ENCODE measurements at regions not wholly inside any gene's neighbourhood (a gene's known extent, or its start where the extent isn't known, plus 50 kb on each side); places are given as distances from the start of the nearest gene placed in this dataset.

GRCh38 chr5:89721931-89722330, 687.6 kb downstream of the CETN3 start:
- no peaks in the 10 kb centered on the region for H4K20me1 ChIP-seq (ENCODE audit: insufficient read depth, low read length)
- H3K4me1 ChIP-seq (ENCODE audit: insufficient read depth, low read length, poor library complexity, severe bottlenecking) = no peaks in the 10 kb centered on the region
- intact Hi-C loops (cut with micrococcal nuclease; ENCODE audit: unreplicated experiment) = no loop called here
- POLR2A ChIA-PET = interaction anchor here (0.7 kb wide), 1 partner anchor 1900 kb away, joined by 3 read pairs; no protein-coding TSS in a partner anchor
- H3K36me3 ChIP-seq (ENCODE audit: insufficient read depth, low read length) = no peaks in the 10 kb centered on the region
- CTCF ChIA-PET (ENCODE audit: unreplicated experiment) = no interaction called here
- no peak overlapping the region for H3K4me3 ChIP-seq (ENCODE audit: low read depth, low read length, poor library complexity, severe bottlenecking)
- no TSS peak for BruUV-seq (replicated peaks)
- no peaks in the 10 kb centered on the region for H3K79me2 ChIP-seq (ENCODE audit: insufficient read depth, low read depth, low read length)
- no peaks in the 10 kb centered on the region for H3K9me3 ChIP-seq (ENCODE audit: low read length)
- H3K27ac ChIP-seq (ENCODE audit: low read depth, low read length, poor library complexity, severe bottlenecking) = no peak overlapping the region
- no peaks in the 10 kb centered on the region for H3K9me2 ChIP-seq (ENCODE audit: insufficient read depth, low read length)
- no peak for TF ChIP-seq EZH2phosphoT487 (IDR thresholded peaks at IDR 0.05; ENCODE audit: borderline replicate concordance, low read depth, low read length)
- TF ChIP-seq, protein P1, sequence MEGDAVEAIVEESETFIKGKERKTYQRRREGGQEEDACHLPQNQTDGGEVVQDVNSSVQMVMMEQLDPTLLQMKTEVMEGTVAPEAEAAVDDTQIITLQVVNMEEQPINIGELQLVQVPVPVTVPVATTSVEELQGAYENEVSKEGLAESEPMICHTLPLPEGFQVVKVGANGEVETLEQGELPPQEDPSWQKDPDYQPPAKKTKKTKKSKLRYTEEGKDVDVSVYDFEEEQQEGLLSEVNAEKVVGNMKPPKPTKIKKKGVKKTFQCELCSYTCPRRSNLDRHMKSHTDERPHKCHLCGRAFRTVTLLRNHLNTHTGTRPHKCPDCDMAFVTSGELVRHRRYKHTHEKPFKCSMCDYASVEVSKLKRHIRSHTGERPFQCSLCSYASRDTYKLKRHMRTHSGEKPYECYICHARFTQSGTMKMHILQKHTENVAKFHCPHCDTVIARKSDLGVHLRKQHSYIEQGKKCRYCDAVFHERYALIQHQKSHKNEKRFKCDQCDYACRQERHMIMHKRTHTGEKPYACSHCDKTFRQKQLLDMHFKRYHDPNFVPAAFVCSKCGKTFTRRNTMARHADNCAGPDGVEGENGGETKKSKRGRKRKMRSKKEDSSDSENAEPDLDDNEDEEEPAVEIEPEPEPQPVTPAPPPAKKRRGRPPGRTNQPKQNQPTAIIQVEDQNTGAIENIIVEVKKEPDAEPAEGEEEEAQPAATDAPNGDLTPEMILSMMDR (conservative IDR thresholded peaks at IDR 0.05; ENCODE audit: low read length) = no peak
- H2AFZ ChIP-seq (ENCODE audit: low read length) = no peak overlapping the region
- DNase-seq (ENCODE audit: low spot score) = no peak
- H3K4me2 ChIP-seq (ENCODE audit: low read length) = no peak overlapping the region

- Histone ChIP-seq H3K4me2 (ENCODE audit: low read length) (no peak overlapping the region), H3K27ac (ENCODE audit: low read depth, low read length, poor library complexity, severe bottlenecking) (no peak overlapping the region), H3K79me2 (ENCODE audit: insufficient read depth, low read depth, low read length) (no peaks in the 10 kb centered on the region), H3K36me3 (ENCODE audit: insufficient read depth, low read length) (no peaks in the 10 kb centered on the region), H2AFZ (ENCODE audit: low read length) (no peak overlapping the region), H3K4me3 (ENCODE audit: low read depth, low read length, poor library complexity, severe bottlenecking) (no peak overlapping the region), H3K9me2 (ENCODE audit: insufficient read depth, low read length) (no peaks in the 10 kb centered on the region), H4K20me1 (ENCODE audit: insufficient read depth, low read length) (no peaks in the 10 kb centered on the region), H3K9me3 (ENCODE audit: low read length) (no peaks in the 10 kb centered on the region), H3K4me1 (ENCODE audit: insufficient read depth, low read length, poor library complexity, severe bottlenecking) (no peaks in the 10 kb centered on the region)
- TF ChIP-seq, protein P1 (conservative IDR thresholded peaks at IDR 0.05; ENCODE audit: low read length) = no peak
- TF ChIP-seq EZH2phosphoT487 (IDR thresholded peaks at IDR 0.05; ENCODE audit: borderline replicate concordance, low read depth, low read length) = no peak
- no TSS peak for BruUV-seq (replicated peaks)
- CTCF ChIA-PET (ENCODE audit: unreplicated experiment) = no interaction called here
- intact Hi-C loops (cut with micrococcal nuclease; ENCODE audit: unreplicated experiment) = no loop called here
- POLR2A ChIA-PET = interaction anchor here (0.6 to 0.7 kb wide), 2 partner anchors 1713 to 1901 kb away, joined by 3 read pairs; no protein-coding TSS in a partner anchor
- no peak for DNase-seq (ENCODE audit: low spot score)
These were observed 688.2 kb downstream of the CETN3 start for GRCh38 chr5:89721353-89721752.

- H3K27ac ChIP-seq (ENCODE audit: low read depth, low read length, poor library complexity, severe bottlenecking) = no peak overlapping the region
- CTCF ChIA-PET (ENCODE audit: unreplicated experiment) = no interaction called here
- H3K4me1 ChIP-seq (ENCODE audit: insufficient read depth, low read length, poor library complexity, severe bottlenecking) = no peaks in the 10 kb centered on the region
- H3K9me3 ChIP-seq (ENCODE audit: low read length) = no peaks in the 10 kb centered on the region
- H2AFZ ChIP-seq (ENCODE audit: low read length) = no peak overlapping the region
- no peak for DNase-seq (ENCODE audit: low spot score)
- H3K9me2 ChIP-seq (ENCODE audit: insufficient read depth, low read length) = no peaks in the 10 kb centered on the region
- intact Hi-C loops (cut with micrococcal nuclease; ENCODE audit: unreplicated experiment) = no loop called here
- H4K20me1 ChIP-seq (ENCODE audit: insufficient read depth, low read length) = no peaks in the 10 kb centered on the region
- BruUV-seq (replicated peaks) = no TSS peak
- H3K4me3 ChIP-seq (ENCODE audit: low read depth, low read length, poor library complexity, severe bottlenecking) = no peak overlapping the region
- TF ChIP-seq, protein P1 (conservative IDR thresholded peaks at IDR 0.05; ENCODE audit: low read length) = no peak
- no peak for TF ChIP-seq EZH2phosphoT487 (IDR thresholded peaks at IDR 0.05; ENCODE audit: borderline replicate concordance, low read depth, low read length)
- no peaks in the 10 kb centered on the region for H3K36me3 ChIP-seq (ENCODE audit: insufficient read depth, low read length)
- no peaks in the 10 kb centered on the region for H3K79me2 ChIP-seq (ENCODE audit: insufficient read depth, low read depth, low read length)
- POLR2A ChIA-PET = no interaction called here
- H3K4me2 ChIP-seq (ENCODE audit: low read length) = no peak overlapping the region
These were observed 697.3 kb downstream of the CETN3 start for GRCh38 chr5:89712134-89712700.

Measured in OCI-LY7 (cell line).